ENCODE measurements at regions not wholly inside any gene's neighbourhood (a gene's known extent, or its start where the extent isn't known, plus 50 kb on each side); places are given as distances from the start of the nearest gene placed in this dataset.
A peak's percentile ranks its signal among the peaks of the same experiment; 100 is the strongest.
"Not testable (repeated sequence)": the region's sequence is repeated elsewhere in the genome, so short reads cannot be mapped to it uniquely, and the experiment has no call there.

DNA sequence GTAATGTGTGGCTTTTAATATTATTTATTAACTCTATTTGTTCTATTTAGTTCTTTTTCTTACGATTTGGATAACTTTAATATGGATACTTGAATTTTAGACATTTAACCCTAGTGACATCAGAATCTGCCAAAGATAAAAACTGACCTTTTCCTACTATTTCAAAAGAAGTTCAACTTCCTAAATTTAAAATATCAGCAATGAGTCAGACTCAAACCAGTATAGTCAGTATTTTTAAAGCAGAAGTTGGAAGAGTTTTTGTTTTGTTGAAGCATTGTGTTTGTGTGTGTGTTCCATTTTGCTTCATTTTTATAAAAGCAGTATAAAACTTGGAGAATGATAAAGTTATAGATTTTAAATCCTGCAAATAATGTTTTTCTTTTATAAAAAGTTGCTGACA is 251.8 kb upstream of the RASA1 start:
- intact Hi-C loops (cut with DNase I), result no loop called here
- no peak for DNase-seq

GRCh38 chr5:87020099-87020934 is 247.4 kb upstream of the RASA1 start:
- intact Hi-C loops (cut with DNase I), result no loop called here

DNA sequence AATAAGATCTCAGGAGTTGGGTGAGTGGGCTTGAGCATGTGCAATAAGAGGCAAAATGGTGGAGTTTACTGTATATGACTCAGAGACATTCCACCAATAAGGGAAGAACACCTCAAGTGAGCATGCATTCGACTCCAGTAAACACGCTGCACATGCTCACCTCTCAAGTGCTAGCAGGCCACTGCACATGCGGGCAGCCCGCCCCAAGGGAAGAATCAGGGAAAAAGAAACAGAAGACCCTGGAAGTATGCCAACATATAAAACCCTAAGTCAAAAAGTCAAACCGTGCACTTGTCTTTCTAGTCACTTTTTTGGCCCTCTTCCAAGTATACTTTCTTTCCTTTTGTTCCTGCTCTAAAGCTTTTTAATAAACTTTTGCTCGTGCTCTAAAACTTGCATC is 245.3 kb upstream of the RASA1 start:
- intact Hi-C loops (cut with DNase I), result no loop called here
- no peak for DNase-seq

More at GRCh38 chr5:87020099-87020934, 247.4 kb upstream of the RASA1 start:
- DNase-seq, result peak in 38 of 42 donors; percentile 9 to 67 (median 40)

DNA sequence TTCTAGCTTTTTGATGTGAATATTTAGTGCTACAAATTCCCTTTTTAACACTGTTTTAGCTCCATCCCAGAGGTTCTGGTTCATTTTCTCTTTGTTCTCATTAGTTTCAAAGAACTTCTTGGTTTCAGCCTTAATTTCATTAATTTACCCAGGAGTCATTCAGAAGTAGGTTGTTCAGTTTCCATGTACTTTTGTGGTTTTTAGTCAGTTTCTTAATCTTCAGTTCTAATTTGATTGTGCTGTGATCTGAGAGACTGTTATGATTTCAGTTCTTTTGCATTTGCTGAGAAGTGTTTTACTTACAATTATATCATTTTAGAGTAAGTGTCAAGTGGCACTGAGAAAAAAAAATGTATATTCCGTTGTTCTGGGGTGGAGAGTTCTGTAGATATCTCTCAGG is 240.1 kb upstream of the RASA1 start:
- DNase-seq, result no peak
- intact Hi-C loops (cut with DNase I), result no loop called here

- DNase-seq, result no peak
- intact Hi-C loops (cut with DNase I), result no loop called here
Measured at GRCh38 chr5:87029951-87030350, 237.7 kb upstream of the RASA1 start.

DNA sequence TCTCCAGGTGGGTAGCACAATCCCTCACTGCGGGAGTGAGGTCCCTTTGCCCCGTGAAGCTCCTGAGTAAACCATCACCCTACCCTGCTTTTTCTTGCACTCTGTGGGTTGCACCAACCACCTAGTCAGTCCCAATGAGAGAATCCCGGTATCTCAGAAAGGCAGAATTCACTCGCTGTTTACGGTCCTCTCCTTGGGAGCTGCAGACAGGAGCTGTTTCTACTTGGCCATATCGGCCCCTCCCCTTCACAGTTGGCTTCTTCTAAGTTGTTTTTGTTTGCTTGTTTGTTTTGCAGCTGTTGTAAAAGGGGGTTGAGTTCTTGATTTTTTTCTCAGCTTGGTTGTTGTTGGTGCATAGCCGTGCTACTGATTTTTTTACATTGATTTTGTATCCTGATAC is 237.0 kb upstream of the RASA1 start:
- intact Hi-C loops (cut with DNase I), result no loop called here

GRCh38 chr5:87034557-87034956 is 233.1 kb upstream of the RASA1 start:
- intact Hi-C loops (cut with DNase I), result no loop called here
- DNase-seq, result no peak

More for the DNA sequence above, 237.0 kb upstream of the RASA1 start:
- DNase-seq, result no peak

DNA sequence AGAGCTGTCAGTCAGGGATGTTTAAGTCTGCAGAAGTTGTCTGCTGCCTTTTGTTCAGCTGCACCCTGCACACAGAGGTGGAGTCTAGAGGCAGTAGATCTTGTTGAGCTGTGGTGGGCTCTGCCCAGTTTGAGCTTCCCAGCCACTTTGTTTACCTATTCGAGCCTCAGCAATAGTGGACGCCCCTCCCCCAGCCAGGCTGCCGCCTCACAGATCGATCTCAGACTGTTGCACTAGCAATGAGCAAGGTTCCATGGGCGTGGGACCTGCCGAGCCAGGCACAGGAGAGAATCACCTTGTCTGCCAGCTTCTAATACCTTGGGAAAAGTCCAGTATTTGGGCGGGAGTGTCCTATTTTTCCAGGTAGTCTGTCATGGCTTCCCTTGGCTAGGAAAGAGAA is 225.1 kb upstream of the RASA1 start:
- intact Hi-C loops (cut with DNase I), result no loop called here
- no peak for DNase-seq

DNA sequence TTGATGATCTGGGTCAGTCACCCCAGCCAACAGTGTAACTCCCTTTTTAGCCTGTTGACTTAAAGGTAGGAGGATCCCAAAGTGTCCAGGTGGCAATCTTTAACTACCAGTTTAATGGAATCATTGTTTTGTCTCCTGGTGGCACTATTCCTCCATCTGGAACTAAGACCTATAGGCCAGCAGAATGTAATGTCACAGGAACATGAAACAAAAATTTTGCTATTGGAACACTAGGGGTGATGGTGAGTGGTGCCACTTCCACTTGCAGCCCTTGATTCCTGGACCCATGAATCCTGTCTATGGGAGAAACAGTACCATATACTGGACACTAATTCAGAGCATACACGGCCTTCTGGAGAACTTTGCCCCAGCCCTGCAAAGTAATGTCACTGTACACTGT is 219.5 kb upstream of the RASA1 start:
- intact Hi-C loops (cut with DNase I), result no loop called here

GRCh38 chr5:87049012-87049411 is 218.7 kb upstream of the RASA1 start:
- intact Hi-C loops (cut with DNase I), result not testable (repeated sequence)

More for the DNA sequence above, 219.5 kb upstream of the RASA1 start:
- DNase-seq, result no peak

DNA sequence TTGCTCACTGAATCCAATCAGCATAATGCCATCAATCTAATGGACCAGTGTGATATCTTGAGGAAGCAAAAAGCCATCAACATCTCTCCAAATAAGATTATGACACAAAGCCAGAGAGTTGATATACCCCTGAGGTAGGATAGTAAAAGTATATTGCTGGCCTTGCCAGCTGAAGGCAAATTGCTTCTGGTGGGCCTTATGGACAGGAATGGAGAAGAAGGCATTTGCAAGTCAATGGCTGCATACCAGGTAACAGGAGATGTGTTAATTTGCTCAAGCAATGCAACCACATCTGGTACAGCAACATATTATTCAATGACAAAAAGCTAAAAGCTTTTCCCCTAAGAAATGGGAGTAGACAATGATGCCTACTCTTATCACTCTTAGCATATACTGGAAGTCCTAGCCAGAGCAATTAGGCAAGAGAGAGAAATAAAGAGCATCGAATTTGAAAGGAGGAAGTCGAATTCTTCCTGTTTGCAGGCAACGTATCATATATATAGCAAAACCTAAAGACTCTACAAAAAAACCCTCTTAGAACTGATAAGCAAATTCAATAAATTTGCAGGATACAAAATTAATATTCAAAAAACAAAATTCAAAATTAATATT is 216.1 kb upstream of the RASA1 start:
- intact Hi-C loops (cut with DNase I), result no loop called here
- DNase-seq, result no peak

More at GRCh38 chr5:87049012-87049411, 218.7 kb upstream of the RASA1 start:
- DNase-seq, result not testable (repeated sequence)

- DNase-seq, result no peak
- intact Hi-C loops (cut with DNase I), result no loop called here
Measured at GRCh38 chr5:87053146-87053545, 214.5 kb upstream of the RASA1 start.

GRCh38 chr5:87054821-87055220 is 212.9 kb upstream of the RASA1 start:
- intact Hi-C loops (cut with DNase I), result no loop called here
- DNase-seq, result no peak

- no peak for DNase-seq
- intact Hi-C loops (cut with DNase I), result no loop called here
Measured at GRCh38 chr5:87061046-87061445, 206.6 kb upstream of the RASA1 start.

- intact Hi-C loops (cut with DNase I), result no loop called here
Measured at GRCh38 chr5:87069311-87069710, 198.4 kb upstream of the RASA1 start.

GRCh38 chr5:87069974-87070608 is 197.6 kb upstream of the RASA1 start:
- peak in 14 of 42 donors; percentile 4 to 57 (median 22) for DNase-seq
- intact Hi-C loops (cut with DNase I), result no loop called here

More at GRCh38 chr5:87069311-87069710, 198.4 kb upstream of the RASA1 start:
- no peak for DNase-seq

GRCh38 chr5:87074072-87074471 is 193.6 kb upstream of the RASA1 start:
- intact Hi-C loops (cut with DNase I), result no loop called here
- no peak for DNase-seq

DNA sequence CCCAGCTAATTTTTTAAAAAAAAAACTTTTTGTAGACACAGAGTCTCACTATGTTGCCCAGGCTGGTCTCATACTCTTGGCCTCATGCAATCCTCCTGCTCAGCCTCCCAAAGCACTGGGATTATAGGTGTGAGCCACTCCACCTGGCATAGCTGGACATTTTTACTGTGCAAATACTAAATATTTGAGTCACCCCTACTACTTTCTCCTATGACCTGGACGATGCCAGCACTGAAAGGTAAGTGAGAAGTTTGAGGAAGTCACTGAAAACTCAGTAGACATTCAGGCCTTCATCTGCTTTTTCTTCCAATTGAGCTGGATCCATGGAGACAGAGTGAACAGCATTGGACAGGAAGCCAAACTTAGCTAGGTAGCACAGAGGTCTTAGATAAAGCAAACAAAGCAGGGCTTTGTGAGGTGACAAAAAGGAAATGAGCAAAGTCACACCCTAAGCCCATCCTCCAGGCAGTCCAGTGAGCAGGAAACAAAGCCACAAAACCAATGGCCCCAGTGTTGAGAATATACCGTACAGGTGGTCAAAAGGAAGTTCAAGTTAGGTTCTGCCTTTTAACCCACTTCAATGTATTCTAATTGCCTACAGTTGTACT is 192.6 kb upstream of the RASA1 start:
- DNase-seq, result no peak
- intact Hi-C loops (cut with DNase I), result no loop called here

DNA sequence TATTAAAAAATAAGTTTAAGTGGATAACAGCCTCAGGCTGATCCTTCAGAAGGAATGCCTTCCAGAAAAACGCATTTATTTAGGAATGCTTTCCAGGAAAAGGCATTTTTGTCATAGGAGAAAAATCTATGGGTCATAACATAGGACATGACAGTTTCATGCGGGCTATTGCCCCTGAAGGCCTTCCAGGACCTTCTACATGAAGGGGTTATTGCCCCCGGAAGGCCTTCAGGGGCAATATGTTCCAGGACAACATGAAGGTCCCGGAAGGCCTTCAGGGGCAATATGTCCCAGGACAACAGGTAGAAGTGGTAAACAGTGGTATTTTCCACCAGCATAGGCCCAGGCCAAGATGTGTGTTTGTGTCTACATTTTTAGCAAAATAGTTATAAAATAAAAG is 191.3 kb upstream of the RASA1 start:
- intact Hi-C loops (cut with DNase I), result no loop called here
- DNase-seq, result no peak

DNA sequence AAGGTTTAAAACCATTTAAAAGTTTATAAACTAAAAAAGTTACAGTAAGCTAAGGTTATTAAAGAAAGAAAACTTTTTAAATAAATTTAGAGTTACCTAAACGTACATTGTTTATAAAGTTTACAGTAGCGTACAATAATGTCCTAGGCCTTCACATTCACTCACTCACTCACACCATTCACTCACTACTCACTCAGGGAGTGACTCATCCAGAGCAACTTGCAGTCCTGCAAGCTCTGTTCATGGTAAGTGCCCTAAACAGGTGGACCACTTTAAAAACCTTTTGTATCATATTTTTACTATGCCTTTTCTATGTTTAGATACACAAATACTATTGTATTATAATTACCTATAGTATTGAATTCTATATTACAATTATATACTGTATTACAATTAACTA is 190.8 kb upstream of the RASA1 start:
- intact Hi-C loops (cut with DNase I), result no loop called here
- DNase-seq, result no peak
